SHP77 treated with DMSO at 0.1 percent for 48 hours (cell line): ENCODE measurements at regions not wholly inside any gene's neighbourhood (a gene's known extent, or its start where the extent isn't known, plus 50 kb on each side); places are given as distances from the start of the nearest gene placed in this dataset.
"Not testable (repeated sequence)": the region's sequence is repeated elsewhere in the genome, so short reads cannot be mapped to it uniquely, and the experiment has no call there.

Source experiments
- DNase-seq: peaks from one replicate; lab custom pipeline; 2025; lab: John Stamatoyannopoulos, UW

- no peak for DNase-seq
Measured at GRCh38 chr5:119694284-119694683, 64.9 kb downstream of the FAM170A start.

GRCh38 chr5:119706049-119706448 lies 76.7 kb downstream of the FAM170A start:
- DNase-seq = no peak

DNA sequence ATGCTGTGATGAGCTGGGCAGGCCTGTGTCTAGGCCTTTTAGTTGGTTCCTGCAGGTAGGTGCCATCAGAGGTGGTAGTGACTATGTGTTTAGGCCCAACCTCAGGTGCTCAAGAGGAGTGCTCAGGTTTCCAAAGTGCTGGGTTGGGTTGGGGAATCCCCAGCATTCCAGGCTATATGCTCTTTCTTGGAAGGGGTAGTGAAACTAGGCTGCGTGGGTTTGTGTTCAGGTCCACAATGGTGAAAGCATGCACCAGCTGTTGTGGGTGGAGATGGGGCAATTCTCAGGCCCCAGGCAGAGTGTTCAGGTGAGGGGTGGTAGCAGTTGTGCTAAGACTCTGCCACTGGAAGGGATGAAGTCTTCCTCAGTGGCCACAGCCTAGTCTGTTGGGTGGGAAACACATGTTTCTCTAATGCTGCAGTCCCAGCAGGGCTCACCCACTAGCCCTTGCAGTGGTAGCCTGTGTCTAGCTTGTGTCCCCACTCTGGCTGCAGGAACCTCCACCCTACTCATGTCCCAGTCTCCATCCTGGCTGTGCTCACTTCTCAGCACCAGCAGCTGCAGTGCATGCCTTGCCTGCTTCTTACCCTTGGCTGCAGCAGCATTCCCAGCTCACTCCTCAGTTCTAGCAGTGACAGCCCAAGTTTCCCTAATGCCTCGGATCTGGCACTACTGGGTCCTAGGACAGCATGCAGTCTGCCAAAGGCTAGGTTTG lies 78.9 kb downstream of the FAM170A start:
- DNase-seq = no peak

DNA sequence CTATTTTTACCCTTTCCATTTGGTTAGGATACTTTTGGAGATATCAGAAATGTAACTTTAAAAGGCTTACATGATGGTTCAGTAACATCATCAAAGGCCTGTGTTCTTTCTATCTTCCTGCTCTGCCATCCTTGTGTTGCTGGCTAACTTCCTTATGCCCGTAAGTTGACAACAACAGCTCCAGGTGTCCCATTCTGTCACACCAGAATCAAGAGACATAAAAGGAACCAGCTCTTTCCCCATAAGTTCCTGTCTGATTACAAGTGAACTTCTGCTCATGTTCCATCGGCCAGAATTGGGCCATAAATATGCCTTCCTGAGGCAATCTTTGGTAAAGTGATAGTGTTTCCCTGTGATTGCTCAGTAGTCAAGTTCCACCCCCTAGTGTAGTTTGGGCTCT lies 92.4 kb downstream of the FAM170A start:
- no peak for DNase-seq

DNA sequence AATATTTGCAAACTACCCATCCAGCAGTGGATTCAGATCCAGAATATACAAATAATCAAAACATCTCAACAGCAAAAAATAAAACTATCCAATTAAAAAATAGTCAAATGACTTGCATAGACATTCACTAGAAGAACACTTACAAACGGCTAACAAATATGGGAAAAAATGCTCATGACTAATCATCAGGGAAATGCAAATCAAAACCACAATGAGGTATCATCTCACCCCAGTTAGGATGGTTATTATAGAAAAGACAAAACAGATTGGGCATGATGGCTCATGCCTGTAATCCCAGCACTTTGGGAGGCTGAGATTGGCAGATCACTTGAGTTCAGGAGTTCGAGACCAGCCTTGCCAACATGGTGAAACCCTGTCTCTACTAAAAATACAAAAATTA lies 95.9 kb downstream of the FAM170A start:
- not testable (repeated sequence) for DNase-seq

DNA sequence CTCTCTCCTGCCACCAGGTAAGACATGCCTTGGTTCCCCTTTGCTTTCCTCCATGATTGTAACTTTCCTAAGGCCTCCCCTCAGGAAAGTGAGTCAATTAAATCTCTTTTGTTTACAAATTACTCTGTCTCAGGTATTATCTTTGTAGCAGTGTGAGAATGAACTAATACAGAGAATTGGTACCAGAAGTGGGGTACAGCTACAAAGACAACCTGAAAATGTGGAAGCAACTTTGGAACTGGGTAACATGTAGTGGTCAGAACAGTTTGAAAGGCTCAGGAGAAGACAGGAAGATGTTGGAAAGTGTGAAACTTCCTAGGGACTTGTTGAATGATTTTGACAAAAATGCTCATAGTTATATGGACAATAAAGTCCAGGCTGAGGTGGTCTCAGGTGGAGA lies 97.2 kb downstream of the FAM170A start:
- DNase-seq = no peak

- no peak for DNase-seq
Measured at GRCh38 chr5:119740225-119740624, 110.9 kb downstream of the FAM170A start.

DNA sequence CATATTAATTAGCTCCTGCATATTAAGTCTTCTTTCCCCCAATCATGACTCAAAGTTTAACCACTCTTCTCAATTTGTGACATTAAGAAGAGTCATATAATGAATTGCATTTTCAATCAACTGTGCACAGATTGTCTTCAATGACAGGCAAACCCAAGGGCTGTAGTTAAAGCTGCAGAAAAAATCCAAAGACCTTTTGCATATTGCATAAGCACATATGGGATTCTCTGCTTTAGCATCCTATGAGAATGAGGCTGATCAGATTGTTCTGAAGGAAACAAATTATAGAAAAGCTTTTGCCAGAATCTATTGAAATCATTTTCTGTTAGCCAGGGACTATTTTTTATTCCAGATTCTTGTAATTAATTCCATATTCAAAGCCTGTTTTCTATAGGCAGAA lies 112.3 kb downstream of the FAM170A start:
- DNase-seq = no peak

DNA sequence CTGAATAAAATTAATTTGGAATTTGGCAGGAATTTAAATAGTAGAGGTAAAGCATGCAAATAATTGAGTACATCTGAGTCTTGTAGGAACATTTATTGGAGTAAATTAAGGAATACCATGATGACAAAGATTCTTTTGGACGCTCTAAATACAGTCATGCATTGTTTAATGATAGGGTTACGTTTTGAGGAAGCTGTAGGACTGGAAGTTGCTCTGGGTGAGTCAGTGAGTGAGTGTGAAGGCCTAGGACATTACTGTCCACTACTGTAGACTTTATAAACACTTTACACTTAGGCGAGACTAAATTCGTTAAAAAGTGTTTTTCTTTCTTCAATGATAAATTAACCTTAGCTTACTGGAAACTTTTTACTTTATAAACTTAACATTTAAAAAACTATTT lies 113.0 kb downstream of the FAM170A start:
- DNase-seq = no peak

GRCh38 chr5:119743927-119744326 lies 114.6 kb downstream of the FAM170A start:
- DNase-seq = no peak

GRCh38 chr5:119745976-119746375 lies 116.6 kb downstream of the FAM170A start:
- DNase-seq = no peak

- no peak for DNase-seq
Measured at GRCh38 chr5:119746984-119747383, 117.6 kb downstream of the FAM170A start.

DNA sequence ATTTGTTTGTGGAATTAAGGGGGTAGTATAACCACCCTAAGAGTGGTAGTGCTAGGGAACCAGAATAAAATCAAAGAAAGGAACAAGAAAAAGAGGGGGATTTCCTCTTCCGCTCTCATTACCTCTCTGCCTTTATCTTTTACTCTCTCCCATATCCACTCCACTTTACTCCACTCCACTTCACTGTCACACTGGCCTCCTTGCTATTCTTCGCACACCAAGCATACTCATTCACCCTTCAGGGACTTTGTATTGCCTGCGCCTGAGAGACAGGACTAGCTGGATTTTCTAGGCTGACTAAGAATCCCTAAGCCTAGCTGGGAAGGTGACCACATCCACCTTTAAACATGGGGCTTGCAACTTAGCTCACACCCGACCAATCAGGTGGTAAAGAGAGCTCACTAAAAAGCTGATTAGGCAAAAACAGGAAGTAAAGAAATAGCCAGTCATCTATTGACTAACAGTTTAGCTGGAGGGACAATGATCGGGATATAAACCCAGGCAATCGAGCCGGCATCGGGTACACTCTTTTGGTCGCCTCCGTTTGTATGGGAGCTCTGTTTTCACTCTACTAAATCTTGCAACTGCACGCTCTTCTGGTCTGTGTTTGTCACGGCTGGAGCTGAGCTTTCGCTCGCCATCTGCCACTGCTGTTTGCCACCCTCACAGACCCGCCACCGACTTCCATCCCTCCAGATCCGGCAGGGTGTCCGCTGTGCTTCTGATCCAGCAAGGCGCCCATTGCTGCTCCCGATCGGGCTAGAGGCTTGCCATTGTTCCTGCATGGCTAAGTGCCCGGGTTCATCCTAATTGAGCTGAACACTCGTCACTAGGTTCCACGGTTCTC lies 121.8 kb downstream of the FAM170A start:
- no peak for DNase-seq

- DNase-seq = no peak
Measured at GRCh38 chr5:119751734-119752094, 122.4 kb downstream of the FAM170A start.

DNA sequence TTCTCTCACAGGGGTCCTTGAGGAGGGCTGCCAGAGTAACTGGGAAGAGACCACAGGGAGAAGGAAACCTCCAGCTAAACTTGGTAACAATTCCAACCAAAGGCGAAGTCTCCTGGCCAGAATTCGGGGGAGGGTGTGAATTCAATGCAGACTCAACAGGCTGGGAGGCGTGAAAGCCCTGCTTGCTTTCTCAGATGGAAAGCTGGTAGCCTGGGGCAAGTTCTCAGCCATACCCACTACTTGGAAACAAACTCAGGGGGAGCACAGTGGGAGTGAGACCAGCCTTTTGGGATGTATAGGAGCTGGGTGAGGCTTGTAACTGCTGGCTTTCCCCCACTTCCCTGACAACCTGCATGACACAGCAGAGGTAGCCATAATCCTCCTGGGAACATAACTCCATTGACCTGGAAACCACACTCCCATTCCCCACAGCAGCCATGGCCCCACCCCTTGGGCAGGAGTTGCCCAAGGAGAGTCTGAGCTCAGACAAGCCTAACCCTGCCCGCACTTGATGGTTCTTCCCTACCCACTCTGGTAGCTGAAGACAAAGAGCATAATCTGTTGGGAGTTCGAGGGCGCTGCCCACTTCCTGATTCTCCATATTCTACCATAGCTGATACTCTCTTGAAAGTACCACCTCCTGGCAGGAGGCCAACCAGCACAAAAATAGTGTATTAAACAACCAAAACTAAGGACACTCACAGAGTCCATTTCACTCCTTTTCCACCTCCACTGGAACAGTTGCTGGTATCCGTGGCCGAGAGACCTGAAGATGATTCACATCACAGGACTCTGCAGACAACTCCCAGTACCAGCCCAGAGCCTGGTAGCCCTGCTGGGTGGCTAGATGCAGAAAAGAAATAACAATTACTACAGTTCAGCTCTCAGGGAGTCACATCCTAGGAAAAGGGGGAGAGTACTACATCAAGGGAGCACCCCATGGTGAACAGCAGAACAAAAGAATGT lies 123.8 kb downstream of the FAM170A start:
- no peak for DNase-seq

- DNase-seq = not testable (repeated sequence)
Measured at GRCh38 chr5:119754825-119755224, 125.5 kb downstream of the FAM170A start.

DNA sequence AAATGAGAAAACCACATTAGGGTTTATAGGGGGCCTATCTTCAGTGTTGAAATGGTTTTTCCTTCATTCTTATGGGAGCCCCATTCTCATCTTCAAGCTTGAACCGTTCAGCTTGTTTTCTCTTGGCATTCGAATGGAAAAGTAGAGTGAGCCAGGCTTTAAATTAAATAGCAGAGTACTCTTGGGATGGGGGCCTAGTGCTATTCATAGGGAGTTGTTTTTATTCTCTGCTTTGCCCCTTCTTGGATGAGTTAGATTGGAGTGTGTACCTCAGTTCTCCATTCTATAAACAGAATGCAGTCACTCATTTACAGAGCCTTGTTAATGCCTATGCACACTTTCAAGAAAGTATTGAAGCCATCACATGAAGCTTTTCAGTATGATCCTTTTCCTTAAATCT lies 127.9 kb downstream of the FAM170A start:
- DNase-seq = no peak

DNA sequence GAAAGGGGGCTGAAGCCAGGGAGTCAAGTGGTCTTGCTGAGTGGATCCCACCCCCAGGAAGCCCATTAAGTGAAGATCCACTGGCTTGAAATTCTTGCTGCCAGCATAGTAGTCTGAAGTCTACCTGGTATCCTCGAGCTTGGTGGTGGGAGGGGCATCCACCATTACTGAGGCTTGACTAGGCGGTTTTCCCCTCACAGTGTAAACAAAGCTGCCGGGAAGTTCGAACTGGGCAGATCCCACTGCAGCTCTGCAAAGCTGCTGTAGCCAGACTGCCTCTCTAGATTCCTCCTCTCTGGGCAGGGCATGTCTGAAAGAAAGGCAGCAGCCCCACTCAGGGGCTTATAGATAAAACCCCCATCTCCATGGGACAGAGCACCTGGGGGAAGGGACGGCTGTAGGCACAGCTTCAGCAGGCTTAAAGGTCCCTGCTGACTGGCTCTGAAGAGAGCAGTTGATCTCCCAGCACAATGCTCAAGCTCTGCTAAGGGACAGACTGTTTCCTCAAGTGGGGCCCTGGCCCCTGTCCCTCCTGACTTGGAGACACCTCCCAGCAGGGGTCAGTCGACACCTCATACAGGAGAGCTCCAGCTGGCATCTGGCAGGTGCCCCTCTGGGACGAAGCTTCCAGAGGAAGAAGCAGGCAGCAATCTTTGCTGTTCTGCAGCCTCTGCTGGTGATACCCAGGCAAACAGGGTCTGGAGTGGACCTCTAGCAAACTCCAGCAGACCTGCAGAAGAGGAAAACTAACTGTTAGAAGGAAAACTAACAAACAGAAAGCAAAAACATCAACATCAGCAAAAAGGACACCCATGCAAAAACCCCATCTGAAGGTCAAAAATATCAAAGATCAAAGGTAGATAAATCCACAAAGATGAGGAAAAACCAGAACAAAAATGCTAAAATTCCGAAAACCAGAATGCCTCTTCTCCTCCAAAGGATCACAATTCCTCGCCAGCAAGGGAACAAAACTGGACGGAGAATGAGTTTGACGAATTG lies 140.6 kb downstream of the FAM170A start:
- DNase-seq = not testable (repeated sequence)

GRCh38 chr5:119780145-119780544 lies 150.8 kb downstream of the FAM170A start:
- not testable (repeated sequence) for DNase-seq

- DNase-seq = no peak
Measured at GRCh38 chr5:119785057-119785456, 155.7 kb downstream of the FAM170A start.
